Common myeloid progenitor, CD34-positive (primary cell): ENCODE measurements at regions not wholly inside any gene's neighbourhood (a gene's known extent, or its start where the extent isn't known, plus 50 kb on each side); places are given as distances from the start of the nearest gene placed in this dataset.

ENCODE experiments used
- CTCF ChIA-PET: fragments of 350-600 bp; sonication (Branson Sonifier 250); formaldehyde crosslinking; loops from one replicate; lab custom pipeline; 2021; ENCODE audit warnings: antibody characterized with exemption; lab: Charles Lee
- POLR2A ChIA-PET: fragments of 350-600 bp; sonication (Branson Sonifier 250); formaldehyde crosslinking; loops from one replicate; lab custom pipeline; 2021; ENCODE audit warnings: antibody characterized with exemption; lab: Charles Lee
- DNase-seq, 3 donors: peaks; one replicate each; pipeline versions ENCODE4 v3.0.0 to v3.0.0-alpha.2; 2013
- H3K27ac ChIP-seq, 2 experiments: 1 replicate in 1 of 2; 2 replicates in 1 of 2; pipeline ENCODE4 v1.7.0; 2013; ENCODE audit warnings: inconsistent platforms in 2 of 2, low read length in 2 of 2, mild to moderate bottlenecking in 2 of 2, low read depth in 1 of 2, moderate library complexity in 1 of 2; ENCODE audit not compliant: severe bottlenecking in 2 of 2, insufficient read depth in 1 of 2, poor library complexity in 1 of 2
- H3K27me3 ChIP-seq, 5 experiments: replicated peaks in 2 of 5; 1 replicate in 3 of 5; 2 replicates in 2 of 5; pipeline versions ENCODE4 v1.6.1 to v1.7.0; 2013; ENCODE audit warnings: low read length in 4 of 5, mild to moderate bottlenecking in 2 of 5, moderate library complexity in 2 of 5, inconsistent platforms in 1 of 5; ENCODE audit not compliant: insufficient read depth in 5 of 5, control insufficient read depth in 4 of 5
- H3K36me3 ChIP-seq, 4 experiments: 1 replicate in 2 of 4; 2 replicates in 2 of 4; pipeline versions ENCODE4 v1.6.1 to v1.7.0; 2013; ENCODE audit warnings: low read length in 3 of 4, control low read depth in 1 of 4, mild to moderate bottlenecking in 1 of 4; ENCODE audit not compliant: control insufficient read depth in 4 of 4, insufficient read depth in 4 of 4
- H3K4me1 ChIP-seq, 4 experiments: 1 replicate in 3 of 4; 2 replicates in 1 of 4; pipeline versions ENCODE4 v1.6.1 to v1.7.1; 2013; ENCODE audit warnings: low read length in 3 of 4, mild to moderate bottlenecking in 3 of 4, control low read depth in 1 of 4, inconsistent platforms in 1 of 4, moderate library complexity in 1 of 4; ENCODE audit not compliant: control insufficient read depth in 4 of 4, insufficient read depth in 4 of 4; ENCODE audit errors: control extremely low read depth in 1 of 4
- H3K4me3 ChIP-seq, 7 experiments: 1 replicate in 4 of 7; 2 replicates in 3 of 7; pipeline versions ENCODE4 v1.5.1 to v1.7.0; 2013; ENCODE audit warnings: mild to moderate bottlenecking in 7 of 7, low read length in 6 of 7, moderate library complexity in 6 of 7, inconsistent platforms in 2 of 7, low read depth in 2 of 7, control low read depth in 1 of 7; ENCODE audit not compliant: insufficient read depth in 4 of 7, control insufficient read depth in 1 of 7; ENCODE audit errors: extremely low read depth in 1 of 7
- H3K9me3 ChIP-seq, 5 experiments: 1 replicate in 4 of 5; 2 replicates in 1 of 5; pipeline versions ENCODE4 v1.6.1 to v1.7.1; 2013; ENCODE audit warnings: low read length in 4 of 5, mild to moderate bottlenecking in 2 of 5, inconsistent platforms in 1 of 5, low read depth in 1 of 5, moderate library complexity in 1 of 5; ENCODE audit not compliant: control insufficient read depth in 4 of 5, insufficient read depth in 2 of 5; ENCODE audit errors: control extremely low read depth in 1 of 5
- WGBS: methylation state at CpG from one replicate; pipeline ENCODE4 v1.1.5; 2013; ENCODE audit not compliant: insufficient coverage; 5-methylcytosine and 5-hydroxymethylcytosine counted together

DNA sequence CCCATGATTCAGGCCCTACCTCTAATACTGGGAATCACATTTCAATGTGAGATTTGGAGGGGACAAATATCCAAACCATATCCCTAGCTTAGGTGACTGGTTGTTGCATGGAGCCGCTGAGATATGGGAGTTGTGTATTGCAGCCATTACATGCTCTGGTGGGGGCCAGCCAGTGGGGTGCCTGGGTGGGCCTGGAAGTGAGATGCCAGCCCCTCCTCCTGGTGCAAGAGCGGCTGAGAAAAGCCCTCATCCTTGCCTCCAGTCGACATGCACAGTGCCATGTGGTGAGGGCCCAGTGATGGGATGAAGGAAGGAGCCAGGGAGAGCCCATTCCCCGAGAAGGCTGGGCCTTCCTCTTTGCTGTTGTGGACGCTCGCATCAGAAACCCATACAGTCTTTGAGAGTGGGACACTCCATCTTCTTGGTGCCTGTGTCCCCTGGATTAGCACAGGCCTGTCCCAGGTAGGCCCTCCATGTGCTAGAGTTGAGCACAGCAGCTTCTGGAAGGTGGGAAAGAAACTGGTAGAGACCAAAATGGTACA, 1043.0 kb downstream of the TBC1D22A start:
- Histone ChIP-seq H3K4me1 (peaks cover 0 to 7% (median 2%) of the 10 kb centered on the region in 4 experiments), H3K9me3 (peaks cover 0 to 7% (median 0%) of the 10 kb centered on the region in 5 experiments), H3K4me3 (no peak overlapping the region), H3K27ac (no peak overlapping the region), H3K27me3 (peaks cover 0 to 56% (median 12%) of the 10 kb centered on the region in 5 experiments), H3K36me3 (no peaks in the 10 kb centered on the region)
- ChIA-PET CTCF (no interaction called here), POLR2A (no interaction called here)
- no peak for DNase-seq
- 98% methylated on average over 5 of the region's 6 CpGs for WGBS

DNA sequence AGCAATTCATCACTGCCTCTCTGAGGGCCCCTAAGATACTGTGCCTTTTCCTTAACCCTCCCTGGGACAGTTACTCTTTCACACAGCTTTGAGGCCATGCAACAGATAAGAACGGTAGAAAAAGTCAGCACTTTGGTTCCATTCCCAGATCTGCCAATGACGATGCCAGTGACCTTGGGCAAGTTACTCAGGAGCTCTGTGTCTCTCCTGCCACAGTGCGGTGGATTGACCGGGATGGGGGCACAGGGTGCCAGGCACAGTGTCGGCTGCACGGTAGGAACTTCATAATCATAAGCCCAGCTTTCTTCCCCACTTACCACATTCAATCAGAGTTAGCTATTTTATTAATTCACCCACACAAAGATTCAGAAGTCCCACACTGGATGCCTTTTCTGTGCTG, 1041.8 kb downstream of the TBC1D22A start:
- peaks cover 0 to 7% (median 2%) of the 10 kb centered on the region in 4 experiments for H3K4me1 ChIP-seq
- peaks cover 0 to 53% (median 12%) of the 10 kb centered on the region in 5 experiments for H3K27me3 ChIP-seq
- H3K9me3 ChIP-seq = peaks cover 0 to 5% (median 2%) of the 10 kb centered on the region in 5 experiments
- 96% methylated on average over 6 of the region's 6 CpGs for WGBS
- H3K36me3 ChIP-seq = no peaks in the 10 kb centered on the region
- POLR2A ChIA-PET = no interaction called here
- no peak overlapping the region for H3K4me3 ChIP-seq
- no peak overlapping the region for H3K27ac ChIP-seq
- no peak for DNase-seq
- CTCF ChIA-PET = no interaction called here

DNA sequence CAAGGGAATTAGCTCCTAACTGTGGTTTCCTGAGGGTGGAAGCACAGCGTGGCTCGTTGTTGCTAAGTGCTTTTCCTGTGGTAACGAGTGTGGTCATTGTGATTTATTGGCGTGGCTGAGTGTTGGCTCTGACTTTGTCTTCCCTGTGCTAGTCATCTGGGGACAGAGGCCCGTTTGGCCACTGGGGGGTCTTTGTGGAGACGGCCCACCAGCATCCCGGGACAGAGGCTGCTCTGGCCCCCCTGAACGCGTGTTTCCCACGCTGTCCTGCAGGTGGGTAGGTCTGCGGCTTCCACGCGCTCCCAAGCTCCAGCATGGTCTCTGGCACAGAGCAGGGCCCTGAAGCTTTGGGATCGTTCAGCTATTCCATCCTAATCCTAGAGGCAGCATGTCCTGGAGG, 1040.0 kb downstream of the TBC1D22A start:
- 34% methylated on average over 13 of the region's 14 CpGs for WGBS
- H3K36me3 ChIP-seq = no peaks in the 10 kb centered on the region
- H3K27ac ChIP-seq = no peak overlapping the region
- peaks cover 0 to 15% (median 2%) of the 10 kb centered on the region in 5 experiments for H3K9me3 ChIP-seq
- peak in 1 of 3 donors; percentile 6 for DNase-seq
- no peak overlapping the region for H3K4me3 ChIP-seq
- ChIA-PET CTCF (no interaction called here), POLR2A (interaction anchor here (0.7 kb wide), 1 partner anchor 382 kb away, joined by 3 read pairs; no protein-coding TSS in a partner anchor)
- H3K4me1 ChIP-seq = peaks cover 0 to 7% (median 2%) of the 10 kb centered on the region in 4 experiments
- peaks cover 0 to 43% (median 6%) of the 10 kb centered on the region in 5 experiments for H3K27me3 ChIP-seq

DNA sequence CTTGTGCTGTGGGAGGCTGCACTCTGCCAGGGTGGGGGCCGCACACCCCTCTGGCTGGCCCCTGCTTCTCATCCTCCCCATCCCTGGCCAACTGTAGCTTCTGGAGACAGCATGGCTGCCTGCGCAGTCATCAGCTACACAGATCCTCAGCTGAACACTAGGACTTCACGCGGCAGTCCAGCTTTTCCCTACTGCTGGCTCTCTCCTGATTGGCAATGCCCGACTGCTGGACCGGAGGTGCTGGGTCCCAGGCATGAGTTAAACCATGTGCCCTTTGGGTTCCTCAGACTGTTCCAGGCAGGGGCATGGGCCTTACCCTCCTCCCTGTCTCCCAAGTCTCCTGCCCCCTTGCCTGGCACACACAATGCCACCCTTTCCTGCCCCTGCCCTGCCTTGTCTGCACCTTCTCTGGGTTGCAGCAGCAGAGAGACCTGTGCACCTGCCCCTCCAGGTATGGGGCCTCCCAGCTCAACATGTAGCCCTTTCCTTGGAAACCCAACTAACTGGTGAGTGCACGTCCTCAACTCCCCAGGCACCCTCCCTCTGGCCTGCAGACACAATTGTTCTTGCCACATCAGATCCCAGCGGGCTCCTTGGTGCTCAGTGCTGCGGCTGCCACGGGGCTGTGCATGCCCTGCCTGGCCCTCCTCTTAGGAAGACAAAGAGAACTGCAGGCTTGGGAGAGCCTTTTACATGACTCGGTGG, 1039.2 kb downstream of the TBC1D22A start:
- no peak for DNase-seq
- CTCF ChIA-PET = no interaction called here
- Histone ChIP-seq H3K9me3 (peaks cover 0 to 15% (median under 1%) of the 10 kb centered on the region in 5 experiments), H3K4me3 (no peak overlapping the region), H3K27me3 (peaks cover 0 to 36% (median 6%) of the 10 kb centered on the region in 5 experiments), H3K36me3 (no peaks in the 10 kb centered on the region), H3K27ac (no peak overlapping the region), H3K4me1 (peaks cover 0 to 7% (median 2%) of the 10 kb centered on the region in 4 experiments)
- 77% methylated on average over 9 of the region's 11 CpGs for WGBS
- POLR2A ChIA-PET = no interaction called here

DNA sequence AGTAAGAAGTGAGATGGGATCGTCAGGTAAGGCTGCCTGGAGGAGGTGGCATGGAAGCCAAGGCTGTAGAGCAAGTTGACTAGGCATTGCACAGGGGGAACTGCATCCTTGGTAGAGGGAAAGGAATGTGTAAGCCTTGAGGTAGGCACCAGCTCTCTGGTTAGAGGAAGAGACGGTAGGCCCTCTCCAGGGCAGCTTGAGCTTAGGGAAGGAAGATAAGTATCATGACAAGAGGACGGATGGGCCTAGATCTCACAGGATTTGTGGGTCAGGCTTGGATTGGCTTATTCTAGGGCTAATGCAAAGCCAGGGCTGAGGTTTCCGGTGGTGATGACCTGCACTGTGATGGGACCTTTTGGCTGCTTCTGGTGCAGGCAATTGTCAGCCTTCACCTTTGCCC, 1035.8 kb downstream of the TBC1D22A start:
- Histone ChIP-seq H3K36me3 (no peaks in the 10 kb centered on the region), H3K27me3 (peaks cover 0 to 16% (median 4%) of the 10 kb centered on the region in 5 experiments), H3K4me3 (no peak overlapping the region), H3K4me1 (peaks cover 0 to 7% (median 2%) of the 10 kb centered on the region in 4 experiments), H3K9me3 (peaks cover 0 to 15% (median 0%) of the 10 kb centered on the region in 5 experiments), H3K27ac (no peak overlapping the region)
- 97% methylated on average over 3 of the region's 4 CpGs for WGBS
- no peak for DNase-seq
- POLR2A ChIA-PET = no interaction called here
- CTCF ChIA-PET = no interaction called here

DNA sequence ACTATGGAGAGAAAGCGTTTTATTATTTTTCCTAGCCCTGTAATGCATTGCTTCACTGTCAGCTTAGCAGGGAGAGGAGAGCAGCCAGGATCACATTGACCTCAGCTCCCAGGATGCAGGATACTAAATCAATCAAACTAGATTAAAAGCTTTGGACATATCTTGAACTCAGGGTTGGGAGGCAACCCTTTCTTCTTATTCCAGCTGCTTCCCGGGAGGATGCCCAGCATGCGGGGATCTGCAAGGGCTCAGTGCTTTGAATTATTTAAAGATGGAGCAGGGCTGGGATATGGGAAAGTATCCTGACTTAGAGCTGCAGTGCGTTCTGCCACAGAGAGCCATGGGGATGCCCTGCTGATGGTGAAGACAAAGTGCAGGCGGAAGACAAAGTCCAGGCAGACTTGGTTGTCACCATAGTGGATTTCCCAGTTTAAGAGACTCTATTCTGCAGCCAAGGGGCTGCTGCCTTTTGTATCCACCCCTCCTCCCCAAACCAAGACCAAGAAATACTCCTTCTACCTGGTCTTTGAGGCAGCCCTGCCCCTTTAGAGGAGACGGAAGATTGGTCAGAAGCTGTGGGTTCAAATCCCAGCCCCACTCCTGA, 1035.0 kb downstream of the TBC1D22A start:
- Histone ChIP-seq H3K4me1 (peaks cover 0 to 4% (median 2%) of the 10 kb centered on the region in 4 experiments), H3K4me3 (no peak overlapping the region), H3K36me3 (no peaks in the 10 kb centered on the region), H3K9me3 (peaks cover 0 to 15% (median 0%) of the 10 kb centered on the region in 5 experiments), H3K27me3 (peaks cover 0 to 12% (median 3%) of the 10 kb centered on the region in 5 experiments), H3K27ac (no peak overlapping the region)
- WGBS = 96% methylated on average over 4 of the region's 6 CpGs
- ChIA-PET POLR2A (no interaction called here), CTCF (no interaction called here)
- no peak for DNase-seq
